22Rv1 (cell line): ENCODE measurements at regions not wholly inside any gene's neighbourhood (a gene's known extent, or its start where the extent isn't known, plus 50 kb on each side); places are given as distances from the start of the nearest gene placed in this dataset.

ENCODE experiments used
- ZFX ChIP-seq: fragments of 450-650 bp; IDR thresholded peaks from 2 replicates; pipeline ENCODE4 v1.6.1; 2017; ENCODE audit warnings: antibody characterized with exemption, borderline replicate concordance
- TF ChIP-seq, protein P1 (sequence below): fragments of 450-650 bp; IDR thresholded peaks from 2 replicates; pipeline ENCODE4 v1.5.1; 2017; ENCODE audit warnings: mild to moderate bottlenecking

DNA sequence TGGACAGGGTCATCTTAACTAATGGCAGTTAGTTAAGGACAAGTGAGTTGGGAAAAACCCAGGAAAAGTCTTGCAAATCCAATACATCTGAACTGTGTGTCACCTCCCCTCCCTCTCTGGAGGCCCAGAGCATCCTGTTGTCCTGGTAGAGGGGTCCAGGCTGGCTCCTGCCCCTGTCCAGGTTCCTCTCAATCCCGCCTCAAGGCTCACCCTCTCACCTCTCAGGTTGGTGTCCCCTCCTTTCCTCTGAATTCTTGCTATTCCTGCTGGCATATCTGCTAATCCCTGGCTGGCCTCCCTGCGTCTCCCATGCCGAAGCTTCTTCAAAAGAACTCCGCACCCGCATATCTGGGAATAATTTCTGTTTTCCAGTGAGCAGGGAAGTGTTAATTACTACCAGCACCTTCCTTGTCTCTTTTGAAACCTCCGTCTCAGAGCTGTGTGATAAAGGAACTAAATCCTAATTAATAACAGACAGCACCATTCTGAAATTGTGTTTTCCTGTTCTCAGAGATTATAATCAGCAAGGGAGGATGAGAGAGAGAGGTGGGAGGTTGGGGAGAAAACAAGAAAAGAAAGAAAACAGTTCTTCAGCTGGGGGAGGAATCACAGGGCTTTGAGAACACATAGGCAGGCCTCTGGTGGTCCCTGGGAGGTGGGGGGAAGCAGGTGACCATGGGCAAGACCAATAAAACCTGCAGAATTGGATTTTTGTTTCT, 568.0 kb downstream of the PTPRU start:
- TF ChIP-seq, protein P1, sequence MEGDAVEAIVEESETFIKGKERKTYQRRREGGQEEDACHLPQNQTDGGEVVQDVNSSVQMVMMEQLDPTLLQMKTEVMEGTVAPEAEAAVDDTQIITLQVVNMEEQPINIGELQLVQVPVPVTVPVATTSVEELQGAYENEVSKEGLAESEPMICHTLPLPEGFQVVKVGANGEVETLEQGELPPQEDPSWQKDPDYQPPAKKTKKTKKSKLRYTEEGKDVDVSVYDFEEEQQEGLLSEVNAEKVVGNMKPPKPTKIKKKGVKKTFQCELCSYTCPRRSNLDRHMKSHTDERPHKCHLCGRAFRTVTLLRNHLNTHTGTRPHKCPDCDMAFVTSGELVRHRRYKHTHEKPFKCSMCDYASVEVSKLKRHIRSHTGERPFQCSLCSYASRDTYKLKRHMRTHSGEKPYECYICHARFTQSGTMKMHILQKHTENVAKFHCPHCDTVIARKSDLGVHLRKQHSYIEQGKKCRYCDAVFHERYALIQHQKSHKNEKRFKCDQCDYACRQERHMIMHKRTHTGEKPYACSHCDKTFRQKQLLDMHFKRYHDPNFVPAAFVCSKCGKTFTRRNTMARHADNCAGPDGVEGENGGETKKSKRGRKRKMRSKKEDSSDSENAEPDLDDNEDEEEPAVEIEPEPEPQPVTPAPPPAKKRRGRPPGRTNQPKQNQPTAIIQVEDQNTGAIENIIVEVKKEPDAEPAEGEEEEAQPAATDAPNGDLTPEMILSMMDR = no peak
- no peak for TF ChIP-seq ZFX
